ENCODE measurements at regions not wholly inside any gene's neighbourhood (a gene's known extent, or its start where the extent isn't known, plus 50 kb on each side); places are given as distances from the start of the nearest gene placed in this dataset.

DNA sequence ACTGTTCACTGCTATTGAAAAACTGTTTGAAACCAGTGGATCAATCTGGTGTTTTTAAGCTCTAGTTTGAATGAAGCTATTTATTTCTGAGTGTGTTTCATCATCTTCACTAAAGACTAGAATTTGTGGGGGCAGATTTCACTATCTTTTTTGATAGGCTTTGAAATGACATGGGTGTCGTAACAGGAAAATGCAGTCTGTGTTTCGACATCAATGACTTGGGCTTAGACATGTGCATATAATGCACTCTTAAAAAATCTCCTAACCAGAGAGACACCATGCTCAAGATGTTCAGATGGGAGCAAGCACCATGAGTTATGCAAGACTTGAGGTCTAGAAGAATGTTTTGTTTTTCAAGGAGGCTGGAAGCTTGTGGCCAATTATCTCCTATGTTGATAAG, 221.6 kb downstream of the GPD2 start:
- BruUV-seq (replicated peaks): no TSS peak
- no peaks in the 10 kb centered on the region for H3K9me3 ChIP-seq (ENCODE audit: control insufficient read depth, insufficient read depth, low read depth, low read length)
- DNase-seq (ENCODE audit: low read depth, low spot score): no peak
- H3K36me3 ChIP-seq (ENCODE audit: control insufficient read depth, insufficient read depth, low read length): no peaks in the 10 kb centered on the region
- no peaks in the 10 kb centered on the region for H3K4me1 ChIP-seq (ENCODE audit: control insufficient read depth, insufficient read depth, low read length)
- no peaks in the 10 kb centered on the region for H3K27me3 ChIP-seq (ENCODE audit: control insufficient read depth, insufficient read depth, low read length)
- CTCF ChIA-PET: no interaction called here
- TF ChIP-seq, protein P1, sequence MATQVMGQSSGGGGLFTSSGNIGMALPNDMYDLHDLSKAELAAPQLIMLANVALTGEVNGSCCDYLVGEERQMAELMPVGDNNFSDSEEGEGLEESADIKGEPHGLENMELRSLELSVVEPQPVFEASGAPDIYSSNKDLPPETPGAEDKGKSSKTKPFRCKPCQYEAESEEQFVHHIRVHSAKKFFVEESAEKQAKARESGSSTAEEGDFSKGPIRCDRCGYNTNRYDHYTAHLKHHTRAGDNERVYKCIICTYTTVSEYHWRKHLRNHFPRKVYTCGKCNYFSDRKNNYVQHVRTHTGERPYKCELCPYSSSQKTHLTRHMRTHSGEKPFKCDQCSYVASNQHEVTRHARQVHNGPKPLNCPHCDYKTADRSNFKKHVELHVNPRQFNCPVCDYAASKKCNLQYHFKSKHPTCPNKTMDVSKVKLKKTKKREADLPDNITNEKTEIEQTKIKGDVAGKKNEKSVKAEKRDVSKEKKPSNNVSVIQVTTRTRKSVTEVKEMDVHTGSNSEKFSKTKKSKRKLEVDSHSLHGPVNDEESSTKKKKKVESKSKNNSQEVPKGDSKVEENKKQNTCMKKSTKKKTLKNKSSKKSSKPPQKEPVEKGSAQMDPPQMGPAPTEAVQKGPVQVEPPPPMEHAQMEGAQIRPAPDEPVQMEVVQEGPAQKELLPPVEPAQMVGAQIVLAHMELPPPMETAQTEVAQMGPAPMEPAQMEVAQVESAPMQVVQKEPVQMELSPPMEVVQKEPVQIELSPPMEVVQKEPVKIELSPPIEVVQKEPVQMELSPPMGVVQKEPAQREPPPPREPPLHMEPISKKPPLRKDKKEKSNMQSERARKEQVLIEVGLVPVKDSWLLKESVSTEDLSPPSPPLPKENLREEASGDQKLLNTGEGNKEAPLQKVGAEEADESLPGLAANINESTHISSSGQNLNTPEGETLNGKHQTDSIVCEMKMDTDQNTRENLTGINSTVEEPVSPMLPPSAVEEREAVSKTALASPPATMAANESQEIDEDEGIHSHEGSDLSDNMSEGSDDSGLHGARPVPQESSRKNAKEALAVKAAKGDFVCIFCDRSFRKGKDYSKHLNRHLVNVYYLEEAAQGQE (IDR thresholded peaks at IDR 0.05; ENCODE audit: insufficient read depth in 1 of 2, low read depth in 2 of 2, low read length in 1 of 2): no peak
- no peak for TF ChIP-seq SIN3A (IDR thresholded peaks at IDR 0.05; ENCODE audit: borderline replicate concordance, insufficient read depth, low read depth, low read length)
- no peak for TF ChIP-seq TCF7L2 (IDR thresholded peaks at IDR 0.05; ENCODE audit: low read depth, low read length)
- TF ChIP-seq, protein P2, sequence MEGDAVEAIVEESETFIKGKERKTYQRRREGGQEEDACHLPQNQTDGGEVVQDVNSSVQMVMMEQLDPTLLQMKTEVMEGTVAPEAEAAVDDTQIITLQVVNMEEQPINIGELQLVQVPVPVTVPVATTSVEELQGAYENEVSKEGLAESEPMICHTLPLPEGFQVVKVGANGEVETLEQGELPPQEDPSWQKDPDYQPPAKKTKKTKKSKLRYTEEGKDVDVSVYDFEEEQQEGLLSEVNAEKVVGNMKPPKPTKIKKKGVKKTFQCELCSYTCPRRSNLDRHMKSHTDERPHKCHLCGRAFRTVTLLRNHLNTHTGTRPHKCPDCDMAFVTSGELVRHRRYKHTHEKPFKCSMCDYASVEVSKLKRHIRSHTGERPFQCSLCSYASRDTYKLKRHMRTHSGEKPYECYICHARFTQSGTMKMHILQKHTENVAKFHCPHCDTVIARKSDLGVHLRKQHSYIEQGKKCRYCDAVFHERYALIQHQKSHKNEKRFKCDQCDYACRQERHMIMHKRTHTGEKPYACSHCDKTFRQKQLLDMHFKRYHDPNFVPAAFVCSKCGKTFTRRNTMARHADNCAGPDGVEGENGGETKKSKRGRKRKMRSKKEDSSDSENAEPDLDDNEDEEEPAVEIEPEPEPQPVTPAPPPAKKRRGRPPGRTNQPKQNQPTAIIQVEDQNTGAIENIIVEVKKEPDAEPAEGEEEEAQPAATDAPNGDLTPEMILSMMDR (IDR thresholded peaks at IDR 0.05): no peak
- TF ChIP-seq POLR2AphosphoS5 (IDR thresholded peaks at IDR 0.05; ENCODE audit: low read depth, low read length): no peak
- in situ Hi-C loops (cut with HindIII; ENCODE audit: low pct_unique_long_range_greater_than_20kb, low sequenced_read_pairs): no loop called here
- intact Hi-C loops (cut with micrococcal nuclease; ENCODE audit: unreplicated experiment): no loop called here
- ATAC-seq: no peak
- H3K4me3 ChIP-seq (ENCODE audit: low read depth in 2 of 2, low read length in 2 of 2): no peak overlapping the region
- POLR2A ChIA-PET: no interaction called here
- H3K27ac ChIP-seq (ENCODE audit: low read length): no peak overlapping the region

DNA sequence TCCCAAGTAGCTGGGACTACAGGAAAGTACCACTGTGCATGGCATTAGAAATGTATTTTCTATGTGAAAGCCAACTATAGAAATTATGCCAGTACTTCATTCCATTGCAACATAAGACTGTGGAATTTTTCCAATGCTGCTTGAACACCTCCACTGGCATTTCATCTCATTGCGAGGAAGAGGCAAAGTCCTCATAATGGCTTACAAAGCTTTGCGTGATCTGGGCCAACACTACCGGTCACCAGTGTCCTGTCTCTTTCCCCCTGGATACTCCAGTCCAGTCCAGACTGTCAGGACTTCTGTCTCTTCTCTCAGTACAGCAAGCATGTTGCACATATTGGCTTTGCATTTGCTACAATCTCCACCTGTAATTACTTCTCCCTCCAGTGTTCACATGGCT, 223.5 kb downstream of the GPD2 start:
- no peaks in the 10 kb centered on the region for H3K9me3 ChIP-seq (ENCODE audit: control insufficient read depth, insufficient read depth, low read depth, low read length)
- BruUV-seq (replicated peaks): no TSS peak
- DNase-seq (ENCODE audit: low read depth, low spot score) (no peak), ATAC-seq (no peak)
- no peaks in the 10 kb centered on the region for H3K27me3 ChIP-seq (ENCODE audit: control insufficient read depth, insufficient read depth, low read length)
- intact Hi-C loops (cut with micrococcal nuclease; ENCODE audit: unreplicated experiment) (no loop called here), in situ Hi-C loops (cut with HindIII; ENCODE audit: low pct_unique_long_range_greater_than_20kb, low sequenced_read_pairs) (no loop called here)
- CTCF ChIA-PET: no interaction called here
- POLR2A ChIA-PET: no interaction called here
- TF ChIP-seq POLR2AphosphoS5 (IDR thresholded peaks at IDR 0.05; ENCODE audit: low read depth, low read length) (no peak), SIN3A (IDR thresholded peaks at IDR 0.05; ENCODE audit: borderline replicate concordance, insufficient read depth, low read depth, low read length) (no peak), TCF7L2 (IDR thresholded peaks at IDR 0.05; ENCODE audit: low read depth, low read length) (no peak)
- TF ChIP-seq, protein P2 (IDR thresholded peaks at IDR 0.05): no peak
- TF ChIP-seq, protein P1 (IDR thresholded peaks at IDR 0.05; ENCODE audit: insufficient read depth in 1 of 2, low read depth in 2 of 2, low read length in 1 of 2): no peak
- H3K4me1 ChIP-seq (ENCODE audit: control insufficient read depth, insufficient read depth, low read length): no peaks in the 10 kb centered on the region
- no peak overlapping the region for H3K27ac ChIP-seq (ENCODE audit: low read length)
- no peaks in the 10 kb centered on the region for H3K36me3 ChIP-seq (ENCODE audit: control insufficient read depth, insufficient read depth, low read length)
- no peak overlapping the region for H3K4me3 ChIP-seq (ENCODE audit: low read depth in 2 of 2, low read length in 2 of 2)
